Liver (tissue), 8 donors: ENCODE measurements at regions not wholly inside any gene's neighbourhood (a gene's known extent, or its start where the extent isn't known, plus 50 kb on each side); places are given as distances from the start of the nearest gene placed in this dataset.
A peak's percentile ranks its signal among the peaks of the same experiment; 100 is the strongest.

Source experiments
- DNase-seq: peaks from one replicate; pipeline ENCODE4 v3.0.0-alpha.2; 2017; ENCODE audit warnings: low spot score
- H3K27ac ChIP-seq, 2 donors: one replicate each; pipeline ENCODE4 v1.7.0; 2013; ENCODE audit warnings: inconsistent platforms in 2 of 2, low read length in 2 of 2, control low read depth in 1 of 2, low read depth in 1 of 2, mild to moderate bottlenecking in 1 of 2
- H3K27me3 ChIP-seq, 4 donors: one replicate each; pipeline versions ENCODE4 v1.6.1 to v1.7.0; 2013; ENCODE audit warnings: low read length in 3 of 4, inconsistent platforms in 1 of 4, mild to moderate bottlenecking in 1 of 4, moderate library complexity in 1 of 4; ENCODE audit not compliant: control insufficient read depth in 4 of 4, insufficient read depth in 4 of 4
- H3K36me3 ChIP-seq, 4 donors: one replicate each; pipeline versions ENCODE4 v1.6.1 to v1.7.0; 2013; ENCODE audit warnings: low read length in 3 of 4, mild to moderate bottlenecking in 3 of 4, low read depth in 1 of 4, moderate library complexity in 1 of 4; ENCODE audit not compliant: control insufficient read depth in 4 of 4, insufficient read depth in 3 of 4
- H3K4me1 ChIP-seq, 4 donors: one replicate each; pipeline versions ENCODE4 v1.6.1 to v1.7.0; 2013; ENCODE audit warnings: low read length in 3 of 4, mild to moderate bottlenecking in 3 of 4, moderate library complexity in 1 of 4; ENCODE audit not compliant: control insufficient read depth in 4 of 4, insufficient read depth in 4 of 4
- H3K4me3 ChIP-seq, 3 donors: one replicate each; pipeline versions ENCODE4 v1.6.1 to v1.7.0; 2013; ENCODE audit warnings: low read length in 3 of 3, control low read depth in 1 of 3, low read depth in 1 of 3, mild to moderate bottlenecking in 1 of 3
- H3K9ac ChIP-seq, 2 donors: one replicate each; pipeline ENCODE4 v1.7.0; 2013; ENCODE audit warnings: low read length in 2 of 2, mild to moderate bottlenecking in 2 of 2, moderate library complexity in 2 of 2, control low read depth in 1 of 2, low read depth in 1 of 2
- H3K9me3 ChIP-seq, 4 donors: one replicate each; pipeline versions ENCODE4 v1.6.1 to v1.7.0; 2013; ENCODE audit warnings: low read length in 3 of 4; ENCODE audit not compliant: control insufficient read depth in 4 of 4
- CTCF ChIP-seq: fragments of 150-350 bp; IDR thresholded peaks from 2 replicates; pipeline ENCODE4 v1.5.1; 2017; ENCODE audit warnings: improper control_type of control experiment, low read depth, low read length; ENCODE audit not compliant: missing input control
- EGR1 ChIP-seq, 2 donors: IDR thresholded peaks; 2 replicates each; pipeline ENCODE4 v1.6.1; 2016 to 2018; ENCODE audit warnings: antibody characterized with exemption in 2 of 2, low read depth in 2 of 2
- FOXA1 ChIP-seq: IDR thresholded peaks from 2 replicates; pipeline ENCODE4 v1.6.1; 2016; ENCODE audit warnings: antibody characterized with exemption
- FOXA2 ChIP-seq: IDR thresholded peaks from 2 replicates; pipeline ENCODE4 v1.6.1; 2016; ENCODE audit warnings: antibody characterized with exemption
- GABPA ChIP-seq, 2 donors: IDR thresholded peaks in 1 of 2; conservative IDR thresholded peaks in 1 of 2; 2 replicates each; pipeline ENCODE4 v1.6.1; 2016; ENCODE audit warnings: antibody characterized with exemption in 2 of 2, mild to moderate bottlenecking in 1 of 2, moderate library complexity in 1 of 2
- HNF4A ChIP-seq, 2 donors: conservative IDR thresholded peaks; 2 replicates each; pipeline ENCODE4 v1.6.1; 2016; ENCODE audit warnings: antibody characterized with exemption in 2 of 2, mild to moderate bottlenecking in 2 of 2
- HNF4G ChIP-seq: IDR thresholded peaks from 2 replicates; pipeline ENCODE4 v1.6.1; 2016; ENCODE audit warnings: antibody characterized with exemption
- JUND ChIP-seq, 2 donors: IDR thresholded peaks; 2 replicates each; pipeline ENCODE4 v1.6.1; 2016; ENCODE audit warnings: antibody characterized with exemption in 2 of 2
- MAX ChIP-seq: IDR thresholded peaks from 2 replicates; pipeline ENCODE4 v1.6.1; 2016; ENCODE audit warnings: antibody characterized with exemption
- NR2F2 ChIP-seq: IDR thresholded peaks from 2 replicates; pipeline ENCODE4 v1.6.1; 2016; ENCODE audit warnings: antibody characterized with exemption
- RAD21 ChIP-seq, 2 donors: IDR thresholded peaks; 2 replicates each; pipeline ENCODE4 v1.6.1; 2016; ENCODE audit warnings: antibody characterized with exemption in 2 of 2, mild to moderate bottlenecking in 2 of 2
- REST ChIP-seq: IDR thresholded peaks from 2 replicates; pipeline ENCODE4 v1.6.1; 2016; ENCODE audit warnings: antibody characterized with exemption, mild to moderate bottlenecking
- RXRA ChIP-seq, 2 donors: IDR thresholded peaks; 2 replicates each; pipeline ENCODE4 v1.6.1; 2017 to 2018; ENCODE audit warnings: antibody characterized with exemption in 2 of 2, mild to moderate bottlenecking in 1 of 2
- SP1 ChIP-seq: IDR thresholded peaks from 2 replicates; pipeline ENCODE4 v1.6.1; 2018; ENCODE audit warnings: antibody characterized with exemption, mild to moderate bottlenecking
- TAF1 ChIP-seq: conservative IDR thresholded peaks from 2 replicates; pipeline ENCODE4 v1.6.1; 2016; ENCODE audit warnings: antibody characterized with exemption, mild to moderate bottlenecking
- YY1 ChIP-seq: IDR thresholded peaks from 2 replicates; pipeline ENCODE4 v1.6.1; 2016; ENCODE audit warnings: antibody characterized with exemption, mild to moderate bottlenecking
- WGBS: extraction: QIAGEN DNeasy Blood & Tissue Kit; methylation state at CpG from one replicate; pipeline ENCODE4 v1.1.7; 2013; 5-methylcytosine and 5-hydroxymethylcytosine counted together
- donor health status: healthy.
- donor health status: healthy.
- donor health status: healthy.
- donor health status: healthy.
- donor health status: healthy.

- TF ChIP-seq EGR1 (IDR thresholded peaks at IDR 0.05; ENCODE audit: low read depth in 2 of 2) (peak in 1 of 2 donors; percentile 57), JUND (IDR thresholded peaks at IDR 0.05) (peak; percentile 61 to 70), RAD21 (IDR thresholded peaks at IDR 0.05) (peak; percentile 61 to 62), FOXA2 (peak; percentile 98), FOXA1 (peak; percentile 97), MAX (peak; percentile 74), CTCF (no peak)
These were observed 451.0 kb upstream of the SLC10A2 start (continued) for GRCh38 chr13:103517066-103517767.

- no peak overlapping the region for H3K27ac ChIP-seq
These were observed 450.0 kb upstream of the SLC10A2 start for GRCh38 chr13:103516015-103516795.

GRCh38 chr13:103515410-103515809 lies 449.2 kb upstream of the SLC10A2 start:
- TF ChIP-seq HNF4A (conservative IDR thresholded peaks at IDR 0.05) (no peak), FOXA1 (no peak)
- Histone ChIP-seq H3K9ac (no peak overlapping the region), H3K36me3 (no peaks in the 10 kb centered on the region), H3K27me3 (no peaks in the 10 kb centered on the region), H3K27ac (no peak overlapping the region), H3K4me3 (no peak overlapping the region), H3K4me1 (peaks cover 0 to 16% (median 12%) of the 10 kb centered on the region in 4 donors), H3K9me3 (no peaks in the 10 kb centered on the region)
- WGBS = 86% methylated on average over 3 of the region's 3 CpGs
- no peak for DNase-seq

More at GRCh38 chr13:103516015-103516795, 450.0 kb upstream of the SLC10A2 start:
- Histone ChIP-seq H3K27me3 (no peaks in the 10 kb centered on the region), H3K9ac (no peak overlapping the region), H3K9me3 (no peaks in the 10 kb centered on the region), H3K4me1 (peaks cover 0 to 17% (median 13%) of the 10 kb centered on the region in 4 donors), H3K36me3 (no peaks in the 10 kb centered on the region), H3K4me3 (no peak overlapping the region)
- DNase-seq = no peak
- TF ChIP-seq HNF4A (conservative IDR thresholded peaks at IDR 0.05) (no peak), EGR1 (IDR thresholded peaks at IDR 0.05; ENCODE audit: low read depth in 2 of 2) (no peak), GABPA (IDR thresholded peaks at IDR 0.05 in 1 of 2, conservative IDR thresholded peaks at IDR 0.05 in 1 of 2) (no peak), SP1 (no peak), TAF1 (no peak)
- WGBS = 86% methylated on average over 6 of the region's 6 CpGs

GRCh38 chr13:103514619-103515018 lies 448.4 kb upstream of the SLC10A2 start:
- Histone ChIP-seq H3K4me3 (no peak overlapping the region), H3K27ac (no peak overlapping the region), H3K9ac (no peak overlapping the region), H3K27me3 (no peaks in the 10 kb centered on the region), H3K9me3 (no peaks in the 10 kb centered on the region), H3K36me3 (no peaks in the 10 kb centered on the region), H3K4me1 (peaks cover 0 to 16% (median 12%) of the 10 kb centered on the region in 4 donors)
- 43% methylated on average over 2 of the region's 2 CpGs for WGBS
- no peak for DNase-seq
- TF ChIP-seq REST = no peak
- TF ChIP-seq JUND (IDR thresholded peaks at IDR 0.05) = no peak
- TF ChIP-seq RXRA (IDR thresholded peaks at IDR 0.05) = no peak
- TF ChIP-seq HNF4A (conservative IDR thresholded peaks at IDR 0.05) = no peak
- TF ChIP-seq FOXA1 = no peak
- TF ChIP-seq YY1 = no peak
- no peak for TF ChIP-seq HNF4G
- no peak for TF ChIP-seq NR2F2
- TF ChIP-seq CTCF = no peak
- TF ChIP-seq RAD21 (IDR thresholded peaks at IDR 0.05) = no peak
- no peak for TF ChIP-seq SP1
- no peak for TF ChIP-seq EGR1 (IDR thresholded peaks at IDR 0.05; ENCODE audit: low read depth in 2 of 2)
